HFF-Myc (cell line): ENCODE measurements at regions not wholly inside any gene's neighbourhood (a gene's known extent, or its start where the extent isn't known, plus 50 kb on each side); places are given as distances from the start of the nearest gene placed in this dataset.
"Not testable (repeated sequence)": the region's sequence is repeated elsewhere in the genome, so short reads cannot be mapped to it uniquely, and the experiment has no call there.

Source experiments
- DNase-seq: peaks from one replicate; pipeline ENCODE4 v3.0.0-alpha.2; 2011; ENCODE audit warnings: low read depth; ENCODE audit errors: extremely low read depth
- H3K4me3 ChIP-seq: replicated peaks from 2 replicates; pipeline ENCODE4 v1.5.1; 2011; ENCODE audit warnings: low read depth, mild to moderate bottlenecking, control low read depth, low read length
- TF ChIP-seq, protein P1 (sequence below): IDR thresholded peaks from 2 replicates; pipeline ENCODE4 v1.5.1; 2012; ENCODE audit warnings: mild to moderate bottlenecking, low read depth, low read length, control low read depth; ENCODE audit errors: missing control alignments

DNA sequence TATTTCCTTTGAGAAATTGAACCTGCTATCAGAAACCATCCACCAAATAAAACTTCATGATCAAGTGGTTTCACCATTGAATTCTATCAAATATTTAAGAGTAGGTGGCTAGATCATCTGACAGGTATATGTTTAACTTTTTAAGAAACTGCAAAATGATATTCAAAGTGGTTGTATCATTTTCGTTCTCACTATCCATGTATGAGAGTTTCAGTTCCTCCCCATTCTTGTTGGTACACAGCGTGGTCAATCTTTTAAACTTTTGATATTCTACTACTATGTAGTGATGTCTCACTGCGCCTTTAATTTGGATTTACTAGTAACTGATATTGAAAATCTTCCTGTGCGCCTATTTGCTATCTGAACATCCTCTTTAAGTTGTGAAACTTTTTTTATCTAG lies 163.7 kb downstream of the CYB561 start:
- H3K4me3 ChIP-seq = no peak overlapping the region
- TF ChIP-seq, protein P1, sequence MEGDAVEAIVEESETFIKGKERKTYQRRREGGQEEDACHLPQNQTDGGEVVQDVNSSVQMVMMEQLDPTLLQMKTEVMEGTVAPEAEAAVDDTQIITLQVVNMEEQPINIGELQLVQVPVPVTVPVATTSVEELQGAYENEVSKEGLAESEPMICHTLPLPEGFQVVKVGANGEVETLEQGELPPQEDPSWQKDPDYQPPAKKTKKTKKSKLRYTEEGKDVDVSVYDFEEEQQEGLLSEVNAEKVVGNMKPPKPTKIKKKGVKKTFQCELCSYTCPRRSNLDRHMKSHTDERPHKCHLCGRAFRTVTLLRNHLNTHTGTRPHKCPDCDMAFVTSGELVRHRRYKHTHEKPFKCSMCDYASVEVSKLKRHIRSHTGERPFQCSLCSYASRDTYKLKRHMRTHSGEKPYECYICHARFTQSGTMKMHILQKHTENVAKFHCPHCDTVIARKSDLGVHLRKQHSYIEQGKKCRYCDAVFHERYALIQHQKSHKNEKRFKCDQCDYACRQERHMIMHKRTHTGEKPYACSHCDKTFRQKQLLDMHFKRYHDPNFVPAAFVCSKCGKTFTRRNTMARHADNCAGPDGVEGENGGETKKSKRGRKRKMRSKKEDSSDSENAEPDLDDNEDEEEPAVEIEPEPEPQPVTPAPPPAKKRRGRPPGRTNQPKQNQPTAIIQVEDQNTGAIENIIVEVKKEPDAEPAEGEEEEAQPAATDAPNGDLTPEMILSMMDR = no peak
- DNase-seq = no peak

DNA sequence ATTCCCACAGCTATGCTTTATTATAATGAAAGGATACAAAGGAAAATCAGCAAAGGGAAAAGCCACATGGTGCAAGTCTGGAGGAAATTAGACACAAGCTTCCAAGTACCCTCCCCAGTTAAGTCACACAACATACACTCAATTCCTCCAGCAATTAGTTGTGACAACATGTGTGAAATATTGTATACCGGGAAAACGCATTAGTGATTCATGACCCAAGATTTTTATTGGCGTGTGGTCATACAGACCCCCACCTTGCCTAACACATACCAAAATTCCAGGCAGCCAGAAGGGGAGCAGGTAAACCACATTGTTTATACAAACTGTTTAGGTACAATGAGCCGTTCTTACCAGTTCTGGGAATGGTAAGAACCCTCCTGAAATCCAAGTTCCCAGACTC lies 160.6 kb downstream of the CYB561 start:
- TF ChIP-seq, protein P1 = no peak
- no peak overlapping the region for H3K4me3 ChIP-seq
- DNase-seq = no peak

DNA sequence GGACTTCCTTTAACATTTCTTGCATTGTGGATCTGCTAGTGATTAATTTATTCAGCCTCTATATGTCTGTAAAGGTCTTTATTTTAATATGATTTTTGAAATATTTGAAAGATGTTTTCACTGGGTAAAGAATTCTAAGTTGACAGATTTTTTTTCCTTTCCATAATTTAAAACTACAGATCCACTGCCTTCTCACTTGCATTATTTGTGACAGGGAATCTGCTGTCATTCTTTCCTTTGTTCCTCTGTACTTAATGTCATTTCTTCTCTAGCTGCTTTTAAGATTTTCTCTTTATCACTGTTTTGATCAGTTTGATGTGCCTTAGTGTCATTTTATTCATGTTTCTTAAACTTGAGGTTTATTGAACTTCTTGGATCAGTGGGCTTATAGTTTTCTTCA lies 159.9 kb downstream of the CYB561 start:
- TF ChIP-seq, protein P1 = no peak
- H3K4me3 ChIP-seq = no peak overlapping the region
- DNase-seq = no peak

DNA sequence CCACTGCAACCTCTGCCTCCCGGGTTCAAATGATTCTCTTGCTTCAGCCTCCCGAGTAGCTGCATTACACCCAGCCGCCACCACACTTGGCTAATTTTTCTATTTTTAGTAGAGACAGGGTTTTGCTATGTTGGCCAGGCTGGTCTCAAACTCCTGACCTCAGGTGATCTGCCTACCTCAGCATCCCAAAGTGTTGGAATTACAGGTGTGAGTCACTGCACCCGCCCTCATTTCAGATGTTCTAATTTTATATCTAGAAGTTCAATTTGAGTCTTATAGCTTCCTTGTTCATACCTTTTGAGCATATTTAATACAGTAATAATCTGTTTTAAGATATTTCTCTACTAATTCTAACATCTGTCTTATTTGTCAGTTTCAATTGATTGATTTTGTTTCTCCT lies 159.1 kb downstream of the CYB561 start:
- not testable (repeated sequence) for DNase-seq, H3K4me3 ChIP-seq

DNA sequence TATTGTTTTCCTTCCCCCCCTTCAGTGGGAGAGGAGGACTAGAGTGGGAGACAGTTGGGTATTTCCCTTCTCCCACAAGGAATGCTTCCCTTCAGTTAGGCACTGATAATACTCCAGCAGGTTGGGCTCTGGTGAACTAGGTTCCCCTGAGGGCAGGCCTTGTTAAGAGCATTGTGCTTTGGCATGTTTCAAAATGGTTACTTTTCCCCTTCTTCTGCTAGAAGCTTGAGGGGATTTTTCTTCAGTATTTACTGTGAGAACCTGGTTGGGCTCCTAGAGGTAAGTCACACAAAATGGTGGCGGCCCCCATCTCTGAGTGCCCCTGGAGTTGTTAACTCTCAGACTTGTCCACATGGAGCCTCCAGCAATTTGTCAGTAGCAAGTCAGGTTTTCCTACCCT lies 156.2 kb downstream of the CYB561 start:
- no peak overlapping the region for H3K4me3 ChIP-seq
- no peak for DNase-seq
- TF ChIP-seq, protein P1 = no peak

DNA sequence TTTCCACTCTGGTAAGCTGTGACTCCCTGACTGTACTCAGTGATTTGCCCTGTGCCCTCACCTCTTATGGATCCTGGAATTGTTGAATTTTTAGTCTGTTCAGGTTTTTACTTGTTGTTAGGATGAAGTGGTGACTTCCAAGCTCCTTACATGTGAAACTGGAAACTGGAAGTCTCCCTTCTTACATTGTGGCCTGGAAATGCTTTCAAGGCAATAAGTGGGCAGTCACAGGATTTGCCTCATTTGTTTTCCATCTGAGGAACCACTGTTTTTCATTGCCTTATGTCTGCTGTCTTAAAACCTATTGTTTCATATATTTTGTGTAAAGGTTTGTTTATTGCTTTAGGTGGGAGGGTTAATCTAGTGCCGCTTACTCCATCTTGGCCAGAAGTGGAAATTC lies 155.8 kb downstream of the CYB561 start:
- no peak overlapping the region for H3K4me3 ChIP-seq
- no peak for DNase-seq
- TF ChIP-seq, protein P1 = no peak

DNA sequence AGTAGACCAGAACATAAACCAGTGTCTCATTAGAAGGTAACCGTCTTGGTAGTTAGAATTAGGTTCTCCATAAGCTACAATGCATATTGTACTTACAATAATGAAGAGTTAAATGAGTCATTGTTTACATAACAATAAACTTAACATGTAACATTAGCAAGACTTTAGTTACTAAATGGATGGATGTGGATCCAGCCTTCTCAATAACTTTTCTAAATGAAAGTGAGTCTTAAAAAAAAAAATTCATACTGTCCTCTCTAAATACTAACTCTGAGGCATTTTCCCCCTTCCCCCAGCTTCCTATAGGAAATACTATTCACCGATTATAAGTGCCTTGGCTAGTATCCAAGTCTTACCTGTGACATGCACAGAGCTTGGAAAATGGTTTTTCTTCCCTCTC lies 155.3 kb downstream of the CYB561 start:
- no peak for DNase-seq
- no peak overlapping the region for H3K4me3 ChIP-seq
- TF ChIP-seq, protein P1 = no peak

DNA sequence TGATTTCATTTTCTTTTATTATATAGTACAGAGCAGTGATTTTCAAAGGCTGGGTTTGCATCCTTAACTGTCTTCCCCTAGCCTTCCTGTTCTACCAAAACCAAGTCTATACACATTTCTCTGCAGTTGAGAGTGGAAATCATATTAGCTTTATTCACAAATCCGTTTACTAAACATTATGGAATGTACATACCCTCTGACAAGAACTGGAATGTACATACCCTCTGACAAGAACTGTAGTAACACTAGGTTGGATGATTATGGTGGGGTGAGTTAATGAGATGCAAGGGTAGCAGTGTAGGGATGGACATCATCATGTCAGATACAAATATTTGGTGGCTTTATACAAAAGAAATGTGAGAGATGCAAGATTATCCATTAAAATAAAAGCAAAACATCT lies 154.8 kb downstream of the CYB561 start:
- H3K4me3 ChIP-seq = no peak overlapping the region
- TF ChIP-seq, protein P1 = no peak
- no peak for DNase-seq
